GM12878 (cell line): ENCODE measurements at regions not wholly inside any gene's neighbourhood (a gene's known extent, or its start where the extent isn't known, plus 50 kb on each side); places are given as distances from the start of the nearest gene placed in this dataset.
A peak's percentile ranks its signal among the peaks of the same experiment; 100 is the strongest.

Experiments
- ATAC-seq: fragments of 200-7000 bp; cut with Tn5 transposase; 3 replicates; pipeline ENCODE4 v1.9.1; 2020; ENCODE audit warnings: mild to moderate bottlenecking, moderate library complexity
- BruUV-seq: library from RNA; stranded (reverse); fragments of 400-500 nt; replicated peaks from 2 replicates; lab custom pipeline; 2021; lab: Mats Ljungman, UMichigan
- CTCF ChIA-PET: fragments of 300-600 bp; sonication (Branson Sonifier 250); formaldehyde crosslinking; extraction: SDS; loops from one replicate; lab custom pipeline; 2021; ENCODE audit warnings: inconsistent platforms; lab: Yijun Ruan, JAX
- POLR2A ChIA-PET: fragments of 350-600 bp; formaldehyde crosslinking; extraction: SDS; loops from one replicate; lab custom pipeline; 2021; ENCODE audit warnings: inconsistent platforms; lab: Charles Lee
- RAD21 ChIA-PET: fragments of 300-600 bp; sonication (Branson Sonifier 250); formaldehyde crosslinking; loops from one replicate; lab custom pipeline; 2023; ENCODE audit warnings: antibody characterized with exemption; ENCODE audit not compliant: unreplicated experiment; lab: Charles Lee
- SMC1A ChIA-PET: fragments of 300-600 bp; sonication (Branson Sonifier 250); formaldehyde crosslinking; loops from one replicate; lab custom pipeline; 2023; ENCODE audit not compliant: unreplicated experiment, uncharacterized antibody; lab: Charles Lee
- DNase-seq: peaks from one replicate; pipeline ENCODE4 v3.0.0-alpha.2; 2011; ENCODE audit warnings: low read depth, low spot score
- FAIRE-seq: peaks from 3 replicates; lab custom pipeline; 2011; peaks lifted over from hg19 to GRCh38; lab: Jason Lieb, UNC
- H2AFZ ChIP-seq: 2 replicates; pipeline ENCODE4 v1.6.0; 2011; ENCODE audit warnings: low read depth, low read length, control low read depth; ENCODE audit not compliant: control insufficient read depth
- H3K27ac ChIP-seq: 2 replicates; pipeline ENCODE4 v1.5.1; 2011; ENCODE audit warnings: control low read depth; ENCODE audit not compliant: control insufficient read depth, insufficient read depth
- H3K27me3 ChIP-seq, 2 experiments: replicated peaks in 1 of 2; 2 replicates each; pipeline versions ENCODE4 v1.6.0 to v1.6.1; 2011; ENCODE audit warnings: low read length in 1 of 2; ENCODE audit not compliant: control insufficient read depth in 2 of 2, insufficient read depth in 2 of 2
- H3K36me3 ChIP-seq, 2 experiments: 2 replicates each; pipeline ENCODE4 v1.5.1; 2011; ENCODE audit warnings: low read length in 1 of 2; ENCODE audit not compliant: control insufficient read depth in 2 of 2, insufficient read depth in 2 of 2
- H3K4me1 ChIP-seq: 2 replicates; pipeline ENCODE4 v1.6.1; 2011; ENCODE audit warnings: mild to moderate bottlenecking, low read length, moderate library complexity, mixed read lengths; ENCODE audit not compliant: control insufficient read depth, insufficient read depth
- H3K4me2 ChIP-seq: 2 replicates; pipeline ENCODE4 v1.6.0; 2011; ENCODE audit warnings: control low read depth; ENCODE audit not compliant: control insufficient read depth, insufficient read depth
- H3K4me3 ChIP-seq: fragments of 200-600 bp; sonication (generic); 2 replicates; pipeline ENCODE4 v1.5.1; 2016
- H3K79me2 ChIP-seq: 2 replicates; pipeline ENCODE4 v1.6.0; 2011; ENCODE audit warnings: low read length; ENCODE audit not compliant: control insufficient read depth, insufficient read depth
- H3K9ac ChIP-seq: 2 replicates; pipeline ENCODE4 v1.8.0; 2011; ENCODE audit warnings: low read length, control low read depth, mixed read lengths; ENCODE audit not compliant: control insufficient read depth, insufficient read depth
- H3K9me3 ChIP-seq: replicated peaks from 3 replicates; pipeline ENCODE4 v1.5.1; 2011; ENCODE audit warnings: mild to moderate bottlenecking, low read length; ENCODE audit not compliant: control insufficient read depth, insufficient read depth
- H4K20me1 ChIP-seq: 2 replicates; pipeline ENCODE4 v1.6.0; 2011; ENCODE audit not compliant: control insufficient read depth, insufficient read depth
- CHD1 ChIP-seq: IDR thresholded peaks from 2 replicates; pipeline ENCODE4 v1.6.1; 2012; ENCODE audit warnings: low read depth, low read length, improper control_type of control experiment
- E4F1 ChIP-seq: fragments of 450-650 bp; IDR thresholded peaks from 2 replicates; pipeline ENCODE4 v1.6.1; 2018; ENCODE audit warnings: borderline replicate concordance, mild to moderate bottlenecking; ENCODE audit not compliant: partially characterized antibody
- GATAD2B ChIP-seq: fragments of 450-650 bp; conservative IDR thresholded peaks from 2 replicates; pipeline ENCODE4 v1.6.1; 2017; ENCODE audit warnings: low read depth, mild to moderate bottlenecking, moderate library complexity
- HDAC2 ChIP-seq: fragments of 200-600 bp; sonication (generic); IDR thresholded peaks from 2 replicates; pipeline ENCODE4 v1.6.1; 2017
- IRF5 ChIP-seq: fragments of 450-650 bp; IDR thresholded peaks from 2 replicates; pipeline ENCODE4 v1.6.1; 2017; ENCODE audit warnings: borderline replicate concordance
- JUND ChIP-seq: IDR thresholded peaks from 2 replicates; pipeline ENCODE4 v1.6.1; 2012; ENCODE audit warnings: low read depth, mild to moderate bottlenecking, low read length, improper control_type of control experiment, moderate library complexity
- KDM1A ChIP-seq: fragments of 200-600 bp; sonication (generic); IDR thresholded peaks from 2 replicates; pipeline ENCODE4 v1.6.1; 2016; ENCODE audit warnings: borderline replicate concordance
- LARP7 ChIP-seq: fragments of 450-650 bp; IDR thresholded peaks from 2 replicates; pipeline ENCODE4 v1.6.1; 2017; ENCODE audit warnings: mild to moderate bottlenecking
- MYB ChIP-seq: fragments of 150-350 bp; IDR thresholded peaks from 2 replicates; pipeline ENCODE4 v1.6.1; 2014; ENCODE audit warnings: mild to moderate bottlenecking, low read depth, low read length, borderline replicate concordance
- NKRF ChIP-seq: fragments of 450-650 bp; conservative IDR thresholded peaks from 2 replicates; pipeline ENCODE4 v1.6.1; 2017; ENCODE audit warnings: mild to moderate bottlenecking, moderate library complexity
- NR2C1 ChIP-seq: fragments of 450-650 bp; IDR thresholded peaks from 2 replicates; pipeline ENCODE4 v1.6.1; 2017; ENCODE audit warnings: antibody characterized with exemption, mild to moderate bottlenecking, moderate library complexity
- NR2C2 ChIP-seq: IDR thresholded peaks from 2 replicates; pipeline ENCODE4 v1.6.1; 2011; ENCODE audit warnings: borderline replicate concordance, low read depth; ENCODE audit not compliant: control insufficient read depth, insufficient read length
- PML ChIP-seq: IDR thresholded peaks from 2 replicates; pipeline ENCODE4 v1.6.1; 2012; ENCODE audit warnings: low read length, inconsistent platforms
- REST ChIP-seq: IDR thresholded peaks from 2 replicates; pipeline ENCODE4 v1.6.1; 2012; ENCODE audit warnings: mild to moderate bottlenecking, low read depth, low read length
- RFX5 ChIP-seq: IDR thresholded peaks from 2 replicates; pipeline ENCODE4 v1.6.1; 2011; ENCODE audit warnings: low read depth, low read length, improper control_type of control experiment
- STAT1 ChIP-seq: fragments of 450-650 bp; conservative IDR thresholded peaks from 2 replicates; pipeline ENCODE4 v1.6.1; 2014; ENCODE audit warnings: antibody characterized with exemption, mild to moderate bottlenecking
- WGBS: methylation state at CpG from one replicate; pipeline ENCODE4 v1.1.6; 2016; ENCODE audit warnings: low lambda C conversion rate; ENCODE audit not compliant: insufficient replicate concordance, insufficient coverage; ENCODE audit errors: missing lambda C conversion rate; 5-methylcytosine and 5-hydroxymethylcytosine counted together
- in situ Hi-C: fragments of 300-500 bp; cut with MboI; formaldehyde crosslinking; loops from 9 replicates; pipeline ENCODE4 v1.14.3; 2018; ENCODE audit warnings: mixed read lengths
- intact Hi-C: fragments of 100-400 bp; cut with micrococcal nuclease; formaldehyde crosslinking; loops from one replicate; pipeline ENCODE4 v1.14.2; 2022; ENCODE audit not compliant: unreplicated experiment

GRCh38 chr3:72488738-72489035, 359.6 kb downstream of the SHQ1 start:
- ATAC-seq (no peak), FAIRE-seq (no peak), DNase-seq (no peak)
- RAD21 ChIA-PET = interaction anchor here (1.1 to 2.8 kb wide), 2 partner anchors 7 to 49 kb away, joined by 3 to 13 read pairs; no protein-coding TSS in a partner anchor
- no TSS peak for BruUV-seq
- H3K9ac ChIP-seq = no peak overlapping the region
- in situ Hi-C loops = no loop called here
- H3K9me3 ChIP-seq = peaks cover 2% of the 10 kb centered on the region; the same call in 2 of the 3 replicates
- H3K27me3 ChIP-seq = no peaks in the 10 kb centered on the region
- H3K4me1 ChIP-seq = peaks cover 16% of the 10 kb centered on the region
- no peak overlapping the region for H2AFZ ChIP-seq
- 0 out of 2 replicates have a peak overlapping the region, but pooled peaks have one; percentile 38 for H3K4me2 ChIP-seq
- no peaks in the 10 kb centered on the region for H3K36me3 ChIP-seq
- intact Hi-C loops = no loop called here
- H3K79me2 ChIP-seq = no peaks in the 10 kb centered on the region
- H4K20me1 ChIP-seq = no peaks in the 10 kb centered on the region
- no peak overlapping the region for H3K4me3 ChIP-seq
- no peak overlapping the region for H3K27ac ChIP-seq
- CTCF ChIA-PET = interaction anchor here (0.6 to 1.9 kb wide), 2 partner anchors 102 to 178 kb away, joined by 3 to 5 read pairs; no protein-coding TSS in a partner anchor
- SMC1A ChIA-PET = interaction anchor here (0.5 kb wide), 1 partner anchor 63 kb away, joined by 3 read pairs; no protein-coding TSS in a partner anchor
- POLR2A ChIA-PET = no interaction called here
- 92% methylated on average over 5 of the region's 5 CpGs for WGBS
- TF ChIP-seq STAT1 = no peak
- TF ChIP-seq IRF5 = no peak
- TF ChIP-seq GATAD2B = no peak
- TF ChIP-seq NR2C1 = no peak
- TF ChIP-seq JUND = no peak
- TF ChIP-seq MYB = no peak
- TF ChIP-seq LARP7 = no peak
- TF ChIP-seq NKRF = no peak
- no peak for TF ChIP-seq HDAC2
- no peak for TF ChIP-seq RFX5
- TF ChIP-seq NR2C2 = no peak
- TF ChIP-seq CHD1 = no peak
- no peak for TF ChIP-seq KDM1A
- TF ChIP-seq REST = no peak
- no peak for TF ChIP-seq E4F1
- no peak for TF ChIP-seq PML
